H9 (cell line): ENCODE measurements at regions not wholly inside any gene's neighbourhood (a gene's known extent, or its start where the extent isn't known, plus 50 kb on each side); places are given as distances from the start of the nearest gene placed in this dataset.

Experiments
- DNase-seq: peaks from one replicate; pipeline ENCODE4 v3.0.0-alpha.2; 2017
- H2AFZ ChIP-seq: one replicate; pipeline ENCODE4 v1.6.1; 2013; ENCODE audit warnings: mild to moderate bottlenecking, low read length, control low read depth, moderate library complexity
- H2AK5ac ChIP-seq: 2 replicates; pipeline ENCODE4 v1.6.1; 2013; ENCODE audit warnings: low read length, control low read depth, mixed read lengths; ENCODE audit not compliant: insufficient read length
- H2BK120ac ChIP-seq: one replicate; pipeline ENCODE4 v1.6.1; 2013; ENCODE audit warnings: low read depth, mild to moderate bottlenecking, low read length, control low read depth, inconsistent platforms; ENCODE audit not compliant: poor library complexity, severe bottlenecking
- H2BK12ac ChIP-seq: 2 replicates; pipeline ENCODE4 v1.6.1; 2013; ENCODE audit warnings: low read length, control low read depth, mixed read lengths, low read depth; ENCODE audit not compliant: insufficient read length
- H2BK15ac ChIP-seq: 2 replicates; pipeline ENCODE4 v1.6.1; 2013; ENCODE audit warnings: low read depth, low read length, control low read depth
- H2BK20ac ChIP-seq: one replicate; pipeline ENCODE4 v1.6.1; 2013; ENCODE audit warnings: low read depth, mild to moderate bottlenecking, low read length, control low read depth, inconsistent platforms; ENCODE audit not compliant: poor library complexity, severe bottlenecking
- H2BK5ac ChIP-seq: 2 replicates; pipeline ENCODE4 v1.6.1; 2013; ENCODE audit warnings: low read length, control low read depth, mixed read lengths; ENCODE audit not compliant: insufficient read length
- H3K14ac ChIP-seq: 2 replicates; pipeline ENCODE4 v1.6.1; 2013; ENCODE audit warnings: low read length, control low read depth; ENCODE audit not compliant: insufficient read depth
- H3K18ac ChIP-seq: 2 replicates; pipeline ENCODE4 v1.6.1; 2013; ENCODE audit warnings: low read depth, mild to moderate bottlenecking, mixed read lengths, low read length, control low read depth; ENCODE audit not compliant: insufficient read length
- H3K23ac ChIP-seq: 2 replicates; pipeline ENCODE4 v1.6.1; 2013; ENCODE audit warnings: low read length, control low read depth, mixed read lengths, low read depth; ENCODE audit not compliant: insufficient read length
- H3K23me2 ChIP-seq: 2 replicates; pipeline ENCODE4 v1.6.1; 2013; ENCODE audit warnings: low read depth, mild to moderate bottlenecking, mixed read lengths, low read length, control low read depth; ENCODE audit not compliant: insufficient read length, poor library complexity, severe bottlenecking
- H3K27ac ChIP-seq: 2 replicates; pipeline ENCODE4 v1.5.1; 2013; ENCODE audit warnings: low read length, control low read depth, mixed read lengths, low read depth; ENCODE audit not compliant: insufficient read length
- H3K27me3 ChIP-seq: 2 replicates; pipeline ENCODE4 v1.6.1; 2013; ENCODE audit warnings: low read length, control low read depth, inconsistent platforms; ENCODE audit not compliant: insufficient read depth
- H3K4ac ChIP-seq: 2 replicates; pipeline ENCODE4 v1.6.1; 2013; ENCODE audit warnings: low read depth, mild to moderate bottlenecking, control low read depth, inconsistent platforms, low read length, moderate library complexity
- H3K4me1 ChIP-seq: 2 replicates; pipeline ENCODE4 v1.6.1; 2013; ENCODE audit warnings: low read length, control low read depth, inconsistent platforms; ENCODE audit not compliant: insufficient read depth
- H3K4me2 ChIP-seq: 2 replicates; pipeline ENCODE4 v1.6.1; 2013; ENCODE audit warnings: low read length, control low read depth, mixed read lengths; ENCODE audit not compliant: insufficient read length, insufficient read depth
- H3K56ac ChIP-seq: 2 replicates; pipeline ENCODE4 v1.6.1; 2013; ENCODE audit warnings: low read depth, mild to moderate bottlenecking, mixed read lengths, low read length, control low read depth; ENCODE audit not compliant: insufficient read length
- H3K79me1 ChIP-seq: 2 replicates; pipeline ENCODE4 v1.6.1; 2013; ENCODE audit warnings: low read depth, mild to moderate bottlenecking, moderate library complexity, low read length, control low read depth, inconsistent platforms; ENCODE audit not compliant: insufficient read depth, poor library complexity, severe bottlenecking
- H3K79me2 ChIP-seq: 2 replicates; pipeline ENCODE4 v1.6.1; 2013; ENCODE audit warnings: low read length, control low read depth, inconsistent platforms; ENCODE audit not compliant: insufficient read depth
- H3K9ac ChIP-seq: 2 replicates; pipeline ENCODE4 v1.6.1; 2013; ENCODE audit warnings: low read length, control low read depth, mixed read lengths; ENCODE audit not compliant: insufficient read length; ENCODE audit errors: extremely low read depth
- H3K9me3 ChIP-seq: one replicate; pipeline ENCODE4 v1.6.1; 2013; ENCODE audit warnings: low read depth, low read length, inconsistent platforms; ENCODE audit not compliant: control insufficient read depth
- H3T11ph ChIP-seq: one replicate; pipeline ENCODE4 v1.6.1; 2013; ENCODE audit warnings: mild to moderate bottlenecking, low read length, control low read depth, inconsistent platforms
- H4K20me1 ChIP-seq: one replicate; pipeline ENCODE4 v1.6.1; 2013; ENCODE audit not compliant: control insufficient read depth, insufficient read length, insufficient read depth
- H4K5ac ChIP-seq: 2 replicates; pipeline ENCODE4 v1.6.1; 2013; ENCODE audit warnings: low read depth, mild to moderate bottlenecking, mixed read lengths, low read length, control low read depth; ENCODE audit not compliant: insufficient read length
- H4K8ac ChIP-seq: replicated peaks from 2 replicates; pipeline ENCODE4 v1.6.1; 2013; ENCODE audit warnings: low read length, control low read depth, mixed read lengths, low read depth; ENCODE audit not compliant: insufficient read length
- H4K91ac ChIP-seq: 2 replicates; pipeline ENCODE4 v1.6.1; 2013; ENCODE audit warnings: low read depth, mild to moderate bottlenecking, moderate library complexity, mixed read lengths, low read length, control low read depth; ENCODE audit not compliant: insufficient read length
- H3K27ac Mint-ChIP-seq, 3 experiments: 2 replicates in 2 of 3; 3 replicates in 1 of 3; pipeline ENCODE4 v1.8.0; 2020 to 2021; ENCODE audit warnings: mixed read lengths in 3 of 3, mild to moderate bottlenecking in 1 of 3, moderate library complexity in 1 of 3
- H3K27me3 Mint-ChIP-seq: 2 replicates; pipeline ENCODE4 v1.8.0; 2021; ENCODE audit warnings: low read depth, mild to moderate bottlenecking, moderate library complexity, mixed read lengths
- H3K36me3 Mint-ChIP-seq, 3 experiments: 2 replicates in 2 of 3; 3 replicates in 1 of 3; pipeline ENCODE4 v1.8.0; 2020 to 2021; ENCODE audit warnings: low read depth in 3 of 3, mixed read lengths in 3 of 3; ENCODE audit not compliant: insufficient read depth in 1 of 3
- H3K4me1 Mint-ChIP-seq, 2 experiments: 2 replicates each; pipeline ENCODE4 v1.8.0; 2020; ENCODE audit warnings: mixed read lengths in 2 of 2
- H3K4me3 Mint-ChIP-seq, 2 experiments: 2 replicates in 1 of 2; 3 replicates in 1 of 2; pipeline ENCODE4 v1.8.0; 2020 to 2021; ENCODE audit warnings: mild to moderate bottlenecking in 2 of 2, mixed read lengths in 2 of 2, moderate library complexity in 1 of 2
- H3K9me3 Mint-ChIP-seq, 2 experiments: 2 replicates in 1 of 2; 3 replicates in 1 of 2; pipeline ENCODE4 v1.8.0; 2020; ENCODE audit warnings: mild to moderate bottlenecking in 2 of 2, mixed read lengths in 2 of 2, moderate library complexity in 1 of 2
- CTCF ChIP-seq: fragments of 200-600 bp; sonication (generic); conservative IDR thresholded peaks from 3 replicates; pipeline ENCODE4 v1.8.0; 2021; ENCODE audit warnings: antibody characterized with exemption, mild to moderate bottlenecking
- WGBS: extraction: QIAGEN DNeasy Blood & Tissue Kit; methylation state at CpG from one replicate; pipeline ENCODE4 v1.1.7; 2013; ENCODE audit warnings: missing lambda C conversion rate, low lambda C conversion rate, mixed read lengths; ENCODE audit not compliant: insufficient read length; ENCODE audit errors: extremely low coverage; 5-methylcytosine and 5-hydroxymethylcytosine counted together

- H2BK15ac ChIP-seq = no peak overlapping the region
- no peaks in the 10 kb centered on the region for H3K23me2 ChIP-seq
- H4K20me1 ChIP-seq = no peaks in the 10 kb centered on the region
- H3K14ac ChIP-seq = no peak overlapping the region
- no peak overlapping the region for H2AK5ac ChIP-seq
- H4K91ac ChIP-seq = no peak overlapping the region
- no peak for TF ChIP-seq CTCF
- peak; percentile 69 for DNase-seq
- H4K8ac ChIP-seq = no peak overlapping the region
- peaks cover 0 to 28% (median 0%) of the 10 kb centered on the region in 3 experiments; a peak in 4 of 7 replicates for H3K36me3 Mint-ChIP-seq
- no peak overlapping the region for H3K18ac ChIP-seq
- H3K9me3 ChIP-seq = no peaks in the 10 kb centered on the region
- H2BK20ac ChIP-seq = no peak overlapping the region
- WGBS = no CpG with 5 or more reads among the region's 5 CpGs
- no peaks in the 10 kb centered on the region; the same call in 1 of the 2 replicates for H3K4me1 ChIP-seq
- no peak overlapping the region for H3K9ac ChIP-seq
- H2BK12ac ChIP-seq = no peak overlapping the region
- H3K27me3 ChIP-seq = no peaks in the 10 kb centered on the region
- H3K27me3 Mint-ChIP-seq = no peaks in the 10 kb centered on the region; the same call in 1 of the 2 replicates
- H3K9me3 Mint-ChIP-seq = peaks cover 17 to 20% of the 10 kb centered on the region in 2 experiments
- no peak overlapping the region for H2BK120ac ChIP-seq
- peaks cover 12 to 16% of the 10 kb centered on the region in 2 experiments for H3K4me1 Mint-ChIP-seq
- H3K56ac ChIP-seq = no peak overlapping the region
- no peak overlapping the region for H3K23ac ChIP-seq
- H3T11ph ChIP-seq = no peak overlapping the region
- H3K4me2 ChIP-seq = no peak overlapping the region
- no peak overlapping the region for H2BK5ac ChIP-seq
- H3K4ac ChIP-seq = no peak overlapping the region
- no peaks in the 10 kb centered on the region for H3K79me1 ChIP-seq
- H2AFZ ChIP-seq = no peak overlapping the region
- no peak overlapping the region for H3K27ac Mint-ChIP-seq
- H3K79me2 ChIP-seq = no peaks in the 10 kb centered on the region
- no peak overlapping the region for H3K4me3 Mint-ChIP-seq
- no peak overlapping the region for H4K5ac ChIP-seq
- H3K27ac ChIP-seq = no peak overlapping the region
Observed at GRCh38 chr3:109234300-109234699, 82.0 kb downstream of the DPPA2 start.
